Pancreas (tissue), 10 donors: ENCODE measurements at regions not wholly inside any gene's neighbourhood (a gene's known extent, or its start where the extent isn't known, plus 50 kb on each side); places are given as distances from the start of the nearest gene placed in this dataset.

Source experiments
- ATAC-seq, 4 donors: fragments of 200-7000 bp; cut with Tn5 transposase; one replicate each; pipeline versions ENCODE4 v1.8.0 to v1.9.1; 2020; ENCODE audit warnings: mild to moderate bottlenecking in 4 of 4, moderate library complexity in 4 of 4
- DNase-seq, 6 donors: peaks; one replicate each; pipeline ENCODE4 v3.0.0-alpha.2; 2020
- FAIRE-seq: peaks from 2 replicates; lab custom pipeline; 2012; peaks lifted over from hg19 to GRCh38; lab: Jason Lieb, UNC
- H3K27ac ChIP-seq, 4 donors: fragments of 200-600 bp; sonication (generic); 1 replicate in 3 of 4; 2 replicates in 1 of 4; pipeline versions ENCODE4 v1.5.0 to v1.8.0; 2020
- H3K27me3 ChIP-seq, 4 donors: fragments of 200-600 bp; one replicate each; pipeline ENCODE4 v1.8.0; 2021
- H3K36me3 ChIP-seq, 3 donors: fragments of 200-600 bp; sonication (generic) in 1 of 3; one replicate each; pipeline versions ENCODE4 v1.5.0 to v1.8.0; 2020 to 2021
- H3K4me1 ChIP-seq, 3 donors: fragments of 200-600 bp; one replicate each; pipeline ENCODE4 v1.8.0; 2021
- H3K4me3 ChIP-seq, 4 donors: fragments of 200-600 bp; sonication (generic) in 2 of 4; one replicate each; pipeline versions ENCODE4 v1.5.0 to v1.8.0; 2020 to 2021
- H3K9me3 ChIP-seq, 4 donors: fragments of 200-600 bp; one replicate each; pipeline ENCODE4 v1.8.0; 2021
- CTCF ChIP-seq, 4 donors: fragments of 200-600 bp; sonication (generic) in 3 of 4; IDR thresholded peaks; one replicate each; pipeline versions ENCODE4 v1.5.0 to v1.8.0; 2021; ENCODE audit warnings: antibody characterized with exemption in 4 of 4
- WGBS, 2 donors: extraction: QIAGEN DNeasy Blood & Tissue Kit; methylation state at CpG; one replicate each; pipeline ENCODE4 v1.1.7; 2013; 5-methylcytosine and 5-hydroxymethylcytosine counted together
- intact Hi-C, 3 donors: fragments of 100-400 bp; cut with DNase I; formaldehyde crosslinking; loops; one replicate each; pipeline versions ENCODE4 v1.11.1 to v1.14.2; 2022
- donor health status: healthy with polysubstance abuse.
- donor health status: DM: no; HTN: no; CAD: no; lungs with moderate emphysema.
- donor health status: DM: no; HTN: no; CAD: no.
- donor health status: control.
- donor health status: control.
- donor health status: Bipolar disorder and iron deficiency.
- donor health status: DM: yes; HTN: yes; CAD: no.
- donor health status: DM: no; HTN: no; CAD: no.
- donor health status: DM: no; HTN: no; CAD: no.
- donor health status: DM: yes; HTN: yes; CAD: no.

GRCh38 chr2:198453866-198454265 is 649.5 kb downstream of the PLCL1 start:
- Histone ChIP-seq H3K4me1 (no peaks in the 10 kb centered on the region), H3K4me3 (no peak overlapping the region), H3K27ac (no peak overlapping the region), H3K36me3 (no peaks in the 10 kb centered on the region), H3K9me3 (no peaks in the 10 kb centered on the region), H3K27me3 (no peaks in the 10 kb centered on the region)
- TF ChIP-seq CTCF (IDR thresholded peaks at IDR 0.05): no peak
- no peak for DNase-seq
- no peak for ATAC-seq
- WGBS, 2 donors: 69 to 75% methylated on average over 2 of the region's 2 CpGs
- no peak for FAIRE-seq
- intact Hi-C loops: no loop called here

DNA sequence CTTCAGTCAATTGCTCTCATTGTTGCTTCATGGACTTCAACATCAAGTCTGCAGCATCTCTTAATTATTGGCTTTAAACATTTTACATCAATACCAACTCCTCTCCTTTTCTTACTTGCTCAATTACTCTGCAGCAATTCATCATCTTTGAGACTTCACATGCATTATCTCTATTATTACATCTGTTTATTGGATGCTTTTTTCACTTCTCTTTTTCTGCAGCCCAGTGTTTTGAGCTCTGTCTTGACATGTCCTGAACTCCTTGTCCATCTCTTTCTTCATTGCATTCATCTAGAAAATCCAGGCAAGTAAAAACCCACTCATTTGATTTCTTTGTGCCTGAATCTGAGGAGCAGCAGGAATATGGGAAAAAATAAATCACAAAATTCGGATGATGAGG is 647.9 kb downstream of the PLCL1 start:
- H3K36me3 ChIP-seq: no peaks in the 10 kb centered on the region
- FAIRE-seq (no peak), ATAC-seq (no peak), DNase-seq (no peak)
- no peaks in the 10 kb centered on the region for H3K4me1 ChIP-seq
- H3K4me3 ChIP-seq: no peak overlapping the region
- no peak overlapping the region for H3K27ac ChIP-seq
- no peak for TF ChIP-seq CTCF (IDR thresholded peaks at IDR 0.05)
- intact Hi-C loops: no loop called here
- WGBS, 2 donors: 41 to 58% methylated on average over 1 of the region's 1 CpG
- no peaks in the 10 kb centered on the region for H3K9me3 ChIP-seq
- H3K27me3 ChIP-seq: no peaks in the 10 kb centered on the region

DNA sequence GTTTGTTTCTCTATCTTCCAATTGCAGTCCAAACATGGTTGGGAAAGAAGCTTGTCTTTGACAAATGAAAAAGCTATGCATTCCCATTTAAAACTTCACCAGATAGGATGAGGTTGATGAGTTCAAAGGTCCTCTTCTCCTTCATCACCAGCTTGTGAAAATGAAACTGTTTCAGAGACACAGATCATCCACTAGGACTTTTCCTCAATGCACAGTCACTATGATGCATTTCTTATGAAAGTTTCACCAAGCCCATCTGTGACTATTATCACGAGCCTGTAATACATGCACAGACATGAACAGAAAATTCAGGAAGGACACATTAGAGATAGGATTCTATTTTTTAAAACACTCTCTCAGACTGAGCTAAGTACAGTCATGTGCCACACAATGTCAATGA is 644.4 kb downstream of the PLCL1 start:
- WGBS, 2 donors: 54 to 68% methylated on average over 1 of the region's 1 CpG
- Histone ChIP-seq H3K27ac (no peak overlapping the region), H3K4me3 (no peak overlapping the region), H3K9me3 (no peaks in the 10 kb centered on the region), H3K4me1 (no peaks in the 10 kb centered on the region), H3K27me3 (no peaks in the 10 kb centered on the region), H3K36me3 (no peaks in the 10 kb centered on the region)
- ATAC-seq (no peak), DNase-seq (no peak), FAIRE-seq (no peak)
- intact Hi-C loops: no loop called here
- no peak for TF ChIP-seq CTCF (IDR thresholded peaks at IDR 0.05)

- Histone ChIP-seq H3K9me3 (no peaks in the 10 kb centered on the region), H3K27me3 (no peaks in the 10 kb centered on the region), H3K4me1 (no peaks in the 10 kb centered on the region), H3K36me3 (no peaks in the 10 kb centered on the region), H3K27ac (no peak overlapping the region), H3K4me3 (no peak overlapping the region)
- intact Hi-C loops: no loop called here
- no peak for FAIRE-seq
- no peak for DNase-seq
- 50 to 62% methylated on average over 2 of the region's 2 CpGs for WGBS, 2 donors
- no peak for ATAC-seq
- no peak for TF ChIP-seq CTCF (IDR thresholded peaks at IDR 0.05)
Measured at GRCh38 chr2:198444800-198445287, 640.5 kb downstream of the PLCL1 start.

- TF ChIP-seq CTCF (IDR thresholded peaks at IDR 0.05): no peak
- H3K4me1 ChIP-seq: no peaks in the 10 kb centered on the region
- H3K36me3 ChIP-seq: no peaks in the 10 kb centered on the region
- FAIRE-seq (no peak), DNase-seq (no peak), ATAC-seq (no peak)
- intact Hi-C loops: no loop called here
- H3K4me3 ChIP-seq: no peak overlapping the region
- H3K27ac ChIP-seq: no peak overlapping the region
- no peaks in the 10 kb centered on the region for H3K27me3 ChIP-seq
- H3K9me3 ChIP-seq: no peaks in the 10 kb centered on the region
Measured at GRCh38 chr2:198441901-198442300, 637.5 kb downstream of the PLCL1 start.
